ENCODE measurements at regions not wholly inside any gene's neighbourhood (a gene's known extent, or its start where the extent isn't known, plus 50 kb on each side); places are given as distances from the start of the nearest gene placed in this dataset.

DNA sequence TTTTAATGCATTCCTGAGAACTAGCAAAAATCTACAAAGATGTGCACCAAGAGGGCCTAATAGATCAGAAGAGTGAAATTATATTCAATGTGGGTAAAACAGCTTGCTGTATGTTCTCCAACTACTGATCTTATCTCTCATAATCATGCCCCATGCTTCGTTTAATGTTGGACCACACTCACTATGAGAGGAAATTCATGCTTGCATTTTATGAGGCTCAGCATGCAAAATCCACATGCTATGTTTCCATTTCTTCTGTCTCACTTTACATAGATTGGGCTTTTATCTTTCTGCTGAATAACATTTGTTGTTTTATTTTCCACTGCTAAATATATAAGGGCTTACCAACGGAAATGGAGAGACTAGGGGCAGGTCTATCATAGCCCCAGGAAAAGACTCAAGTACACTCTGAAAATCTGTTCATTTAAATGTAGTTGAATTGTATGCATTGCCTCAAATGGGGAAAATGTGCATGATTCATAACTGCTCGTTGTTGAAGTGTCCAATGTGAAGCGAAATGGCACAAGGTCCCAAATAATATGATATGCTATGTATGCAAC is 474.2 kb downstream of the EFNA5 start:
- H3K27ac Mint-ChIP-seq, result no peak overlapping the region
- ATAC-seq, result no peak
- no peak overlapping the region for H3K4me3 Mint-ChIP-seq
- H3K27me3 Mint-ChIP-seq, result no peaks in the 10 kb centered on the region
- no peak for DNase-seq
- H3K9me3 Mint-ChIP-seq, result peaks cover 8% of the 10 kb centered on the region
- H3K4me1 Mint-ChIP-seq, result no peaks in the 10 kb centered on the region
- H3K36me3 Mint-ChIP-seq (ENCODE audit: low read depth), result no peaks in the 10 kb centered on the region

DNA sequence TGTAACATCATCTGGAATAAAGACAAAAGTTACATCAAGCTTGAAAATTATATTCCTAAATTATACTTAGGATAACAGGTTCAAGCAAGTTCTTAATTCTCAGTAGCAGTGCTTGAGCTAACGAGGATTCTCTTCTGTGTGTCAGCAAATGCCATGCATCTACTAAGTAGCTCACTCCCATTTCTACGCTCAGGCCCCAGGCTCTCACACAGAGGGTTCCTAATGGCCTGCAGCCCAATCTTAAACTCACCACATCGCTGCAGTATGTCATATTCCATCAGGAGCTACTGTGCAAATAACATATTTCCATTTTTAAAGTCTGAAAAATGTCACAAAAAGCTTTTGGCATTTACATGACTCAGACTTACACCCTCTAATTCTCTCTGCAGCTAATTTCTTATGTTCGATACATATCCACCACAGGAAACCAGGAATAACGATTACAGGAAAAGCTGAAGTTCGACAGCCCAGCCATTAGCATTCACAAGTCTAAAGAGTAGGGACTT is 474.8 kb downstream of the EFNA5 start:
- DNase-seq (no peak), ATAC-seq (no peak)
- H3K4me3 Mint-ChIP-seq, result no peak overlapping the region
- no peak overlapping the region for H3K27ac Mint-ChIP-seq
- no peaks in the 10 kb centered on the region for H3K27me3 Mint-ChIP-seq
- peaks cover 8% of the 10 kb centered on the region for H3K9me3 Mint-ChIP-seq
- no peaks in the 10 kb centered on the region for H3K4me1 Mint-ChIP-seq
- no peaks in the 10 kb centered on the region for H3K36me3 Mint-ChIP-seq (ENCODE audit: low read depth)

GRCh38 chr5:107184871-107185270 is 485.9 kb downstream of the EFNA5 start:
- DNase-seq, result no peak
- H3K36me3 Mint-ChIP-seq (ENCODE audit: low read depth), result no peaks in the 10 kb centered on the region
- no peak overlapping the region for H3K27ac Mint-ChIP-seq
- no peaks in the 10 kb centered on the region for H3K4me1 Mint-ChIP-seq
- no peak overlapping the region for H3K4me3 Mint-ChIP-seq
- no peaks in the 10 kb centered on the region for H3K27me3 Mint-ChIP-seq
- H3K9me3 Mint-ChIP-seq, result peaks cover 8% of the 10 kb centered on the region
- no peak for ATAC-seq

- no peaks in the 10 kb centered on the region for H3K4me1 Mint-ChIP-seq
- DNase-seq (no peak), ATAC-seq (no peak)
- H3K27me3 Mint-ChIP-seq, result no peaks in the 10 kb centered on the region
- H3K9me3 Mint-ChIP-seq, result peaks cover 8% of the 10 kb centered on the region
- H3K4me3 Mint-ChIP-seq, result no peak overlapping the region
- no peaks in the 10 kb centered on the region for H3K36me3 Mint-ChIP-seq (ENCODE audit: low read depth)
- no peak overlapping the region for H3K27ac Mint-ChIP-seq
Measured at GRCh38 chr5:107184066-107184465, 486.7 kb downstream of the EFNA5 start.

DNA sequence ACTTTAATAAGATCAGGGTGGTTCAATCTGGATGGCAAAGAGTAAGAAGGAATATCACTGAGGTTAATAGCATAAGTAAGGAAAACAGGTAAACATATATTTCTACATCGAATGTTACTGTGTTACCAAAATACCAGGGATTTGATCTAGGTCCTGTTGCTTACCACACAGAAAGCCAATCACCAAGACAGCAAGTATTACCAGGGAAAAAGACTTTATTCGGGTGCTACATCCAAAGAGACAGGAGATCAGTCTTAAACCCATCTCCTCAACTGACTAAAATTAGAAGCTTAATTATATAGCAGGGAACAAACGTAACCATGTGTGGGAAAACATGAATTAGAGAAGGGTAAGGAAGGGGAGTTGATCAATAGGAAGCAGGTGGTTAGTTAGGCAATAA is 500.1 kb downstream of the EFNA5 start:
- Mint-ChIP-seq H3K4me1 (no peaks in the 10 kb centered on the region), H3K27me3 (no peaks in the 10 kb centered on the region), H3K36me3 (ENCODE audit: low read depth) (peaks cover 2% of the 10 kb centered on the region), H3K4me3 (no peak overlapping the region), H3K9me3 (peaks cover 20% of the 10 kb centered on the region), H3K27ac (no peak overlapping the region)
- DNase-seq (no peak), ATAC-seq (no peak)

DNA sequence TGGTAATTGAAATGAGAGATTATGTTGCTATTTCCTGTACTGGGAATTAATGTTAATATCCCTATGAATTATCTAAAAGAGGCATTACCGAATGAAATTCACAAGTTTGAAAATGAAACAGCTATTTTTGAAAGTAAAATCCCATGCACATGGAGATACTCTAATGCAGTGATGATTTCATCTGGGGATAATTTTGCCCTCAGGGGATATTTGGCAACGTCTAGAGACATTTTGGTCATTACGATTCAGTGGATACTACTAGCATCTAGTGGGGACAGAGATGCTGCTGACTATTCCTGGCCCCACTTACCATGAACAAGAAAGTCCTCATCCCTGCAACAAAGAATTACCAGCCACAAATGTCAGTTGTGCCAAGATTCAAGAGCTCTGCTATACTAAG is 500.9 kb downstream of the EFNA5 start:
- no peak for ATAC-seq
- Mint-ChIP-seq H3K4me3 (no peak overlapping the region), H3K36me3 (ENCODE audit: low read depth) (peaks cover 2% of the 10 kb centered on the region), H3K9me3 (peaks cover 20% of the 10 kb centered on the region), H3K27ac (no peak overlapping the region), H3K27me3 (no peaks in the 10 kb centered on the region), H3K4me1 (no peaks in the 10 kb centered on the region)
- no peak for DNase-seq

GRCh38 chr5:107168848-107169752 is 501.6 kb downstream of the EFNA5 start:
- H3K36me3 Mint-ChIP-seq (ENCODE audit: low read depth), result peaks cover 2% of the 10 kb centered on the region
- peaks cover 20% of the 10 kb centered on the region for H3K9me3 Mint-ChIP-seq
- H3K4me1 Mint-ChIP-seq, result no peaks in the 10 kb centered on the region
- H3K4me3 Mint-ChIP-seq, result no peak overlapping the region
- ATAC-seq (no peak), DNase-seq (no peak)
- no peaks in the 10 kb centered on the region for H3K27me3 Mint-ChIP-seq
- no peak overlapping the region for H3K27ac Mint-ChIP-seq

DNA sequence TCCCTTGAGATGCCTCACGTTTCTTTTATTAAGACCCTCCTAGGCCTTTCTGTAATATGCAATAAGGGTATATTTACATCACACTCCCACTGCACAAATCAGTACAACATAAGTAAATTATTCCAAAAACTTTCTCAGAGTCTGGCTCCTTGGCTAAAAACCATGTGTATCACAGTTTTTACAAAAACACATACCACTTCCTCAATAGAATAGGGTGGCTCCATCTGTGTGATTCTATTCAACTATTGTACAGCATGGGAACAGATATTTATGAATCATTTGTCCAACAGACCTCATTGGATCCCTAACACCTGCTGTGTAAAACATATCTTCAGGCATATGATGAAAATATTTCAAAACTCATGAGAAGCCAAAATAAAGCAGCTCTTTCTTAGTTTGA is 502.7 kb downstream of the EFNA5 start:
- DNase-seq (no peak), ATAC-seq (no peak)
- no peak overlapping the region for H3K4me3 Mint-ChIP-seq
- H3K27ac Mint-ChIP-seq, result no peak overlapping the region
- no peaks in the 10 kb centered on the region for H3K27me3 Mint-ChIP-seq
- H3K4me1 Mint-ChIP-seq, result no peaks in the 10 kb centered on the region
- H3K9me3 Mint-ChIP-seq, result peaks cover 20% of the 10 kb centered on the region
- peaks cover 2% of the 10 kb centered on the region for H3K36me3 Mint-ChIP-seq (ENCODE audit: low read depth)

GRCh38 chr5:107165296-107165695 is 505.4 kb downstream of the EFNA5 start:
- no peaks in the 10 kb centered on the region for H3K4me1 Mint-ChIP-seq
- no peak overlapping the region for H3K4me3 Mint-ChIP-seq
- H3K27ac Mint-ChIP-seq, result no peak overlapping the region

DNA sequence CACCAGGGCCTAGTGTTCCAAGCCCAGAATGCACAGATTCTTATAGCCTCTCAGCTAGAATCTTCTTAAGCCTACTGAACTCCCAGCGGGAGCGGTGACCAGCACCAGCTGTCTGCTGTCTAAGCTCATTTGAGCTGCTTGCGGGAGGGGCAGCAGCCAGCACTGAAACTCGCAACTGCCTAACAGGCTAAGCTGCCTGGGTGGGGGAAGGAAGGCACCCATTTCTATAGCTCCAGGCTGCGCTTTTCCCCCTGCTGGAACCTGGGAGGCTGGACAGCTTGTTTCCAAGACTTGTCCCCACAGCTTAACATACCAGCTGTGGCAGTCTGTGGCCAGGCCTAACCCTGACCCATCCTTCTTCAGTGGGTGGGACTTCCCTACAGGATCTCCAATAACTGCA is 512.9 kb downstream of the EFNA5 start:
- H3K4me3 Mint-ChIP-seq, result no peak overlapping the region
- no peak for DNase-seq
- H3K27ac Mint-ChIP-seq, result no peak overlapping the region
- no peaks in the 10 kb centered on the region for H3K27me3 Mint-ChIP-seq
- no peaks in the 10 kb centered on the region for H3K4me1 Mint-ChIP-seq
- H3K36me3 Mint-ChIP-seq (ENCODE audit: low read depth), result no peaks in the 10 kb centered on the region
- H3K9me3 Mint-ChIP-seq, result peaks cover 17% of the 10 kb centered on the region
- no peak for ATAC-seq

More at GRCh38 chr5:107165296-107165695, 505.4 kb downstream of the EFNA5 start:
- Mint-ChIP-seq H3K9me3 (peaks cover 24% of the 10 kb centered on the region), H3K27me3 (no peaks in the 10 kb centered on the region), H3K36me3 (ENCODE audit: low read depth) (no peaks in the 10 kb centered on the region)
- ATAC-seq, result no peak
- no peak for DNase-seq

DNA sequence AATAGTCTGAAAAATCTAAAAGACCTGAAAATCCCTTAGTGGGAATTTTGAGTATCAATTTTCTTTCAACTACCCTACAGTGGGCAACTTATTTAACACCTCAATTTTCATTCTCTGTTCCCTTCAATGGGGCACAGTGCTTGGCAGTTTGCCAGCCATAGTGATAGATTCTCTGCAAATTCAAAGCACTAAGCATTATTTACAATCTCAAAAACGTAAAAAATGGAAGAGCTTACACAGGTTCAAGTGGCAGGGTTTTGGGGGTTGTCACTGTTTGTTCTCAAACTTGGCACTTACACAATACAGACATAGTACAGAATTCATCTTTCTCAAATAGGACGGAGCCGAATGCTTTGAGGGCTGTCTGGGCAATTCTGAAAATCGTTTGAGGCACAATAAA is 515.0 kb downstream of the EFNA5 start:
- H3K27me3 Mint-ChIP-seq, result no peaks in the 10 kb centered on the region

GRCh38 chr5:107154593-107154992 is 516.1 kb downstream of the EFNA5 start:
- H3K27ac Mint-ChIP-seq, result no peak overlapping the region
- H3K36me3 Mint-ChIP-seq (ENCODE audit: low read depth), result no peaks in the 10 kb centered on the region
- no peak for ATAC-seq
- no peak for DNase-seq
- H3K4me3 Mint-ChIP-seq, result no peak overlapping the region
- H3K9me3 Mint-ChIP-seq, result peaks cover 6% of the 10 kb centered on the region
- no peaks in the 10 kb centered on the region for H3K4me1 Mint-ChIP-seq
- H3K27me3 Mint-ChIP-seq, result no peaks in the 10 kb centered on the region

More for the DNA sequence above, 515.0 kb downstream of the EFNA5 start:
- no peaks in the 10 kb centered on the region for H3K36me3 Mint-ChIP-seq (ENCODE audit: low read depth)
- no peak for DNase-seq
- H3K4me1 Mint-ChIP-seq, result no peaks in the 10 kb centered on the region
- H3K27ac Mint-ChIP-seq, result no peak overlapping the region
- H3K9me3 Mint-ChIP-seq, result peaks cover 12% of the 10 kb centered on the region
- no peak overlapping the region for H3K4me3 Mint-ChIP-seq
- no peak for ATAC-seq

GRCh38 chr5:107153283-107153682 is 517.5 kb downstream of the EFNA5 start:
- H3K9me3 Mint-ChIP-seq, result peaks cover 6% of the 10 kb centered on the region
- DNase-seq (no peak), ATAC-seq (no peak)
- H3K4me3 Mint-ChIP-seq, result no peak overlapping the region
- H3K4me1 Mint-ChIP-seq, result no peaks in the 10 kb centered on the region
- no peak overlapping the region for H3K27ac Mint-ChIP-seq
- H3K36me3 Mint-ChIP-seq (ENCODE audit: low read depth), result no peaks in the 10 kb centered on the region
- peaks cover 2% of the 10 kb centered on the region for H3K27me3 Mint-ChIP-seq

DNA sequence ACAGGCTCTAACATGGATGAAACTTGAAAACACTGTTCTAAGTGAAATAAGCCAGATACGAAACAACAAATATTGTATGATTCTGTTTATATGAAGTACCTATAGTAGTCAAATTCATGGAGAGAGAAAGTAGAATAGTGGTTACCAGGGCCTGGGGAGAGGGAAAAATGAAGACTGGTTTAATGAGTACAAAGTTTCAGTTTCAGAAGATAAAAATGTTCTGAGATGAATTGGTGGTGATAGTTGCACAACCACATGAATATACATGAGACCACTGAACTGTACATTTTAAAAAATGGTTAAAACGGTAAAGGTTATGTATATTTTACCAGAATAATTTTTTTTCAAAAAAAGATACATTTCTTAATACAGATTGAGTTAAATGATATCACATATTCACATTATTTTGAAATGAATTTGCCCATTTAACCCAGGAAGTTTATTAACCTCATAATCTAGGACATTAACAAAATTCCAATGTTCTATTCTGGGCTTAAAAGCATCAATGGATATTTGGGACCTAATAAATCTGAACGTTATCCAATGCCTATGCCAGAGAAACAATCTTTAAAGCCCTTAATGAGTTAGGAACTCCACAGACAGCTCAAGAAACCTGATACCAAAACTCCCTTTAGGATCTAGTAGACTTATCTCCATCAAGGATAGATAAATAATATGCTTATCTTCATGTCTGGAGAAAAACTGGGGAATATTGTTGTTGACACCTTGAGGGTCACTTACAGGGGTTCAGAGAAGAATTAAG is 521.3 kb downstream of the EFNA5 start:
- ATAC-seq, result no peak
- Mint-ChIP-seq H3K27me3 (peaks cover 2% of the 10 kb centered on the region), H3K27ac (no peak overlapping the region), H3K9me3 (no peaks in the 10 kb centered on the region), H3K4me1 (no peaks in the 10 kb centered on the region), H3K36me3 (ENCODE audit: low read depth) (no peaks in the 10 kb centered on the region), H3K4me3 (no peak overlapping the region)
- no peak for DNase-seq

DNA sequence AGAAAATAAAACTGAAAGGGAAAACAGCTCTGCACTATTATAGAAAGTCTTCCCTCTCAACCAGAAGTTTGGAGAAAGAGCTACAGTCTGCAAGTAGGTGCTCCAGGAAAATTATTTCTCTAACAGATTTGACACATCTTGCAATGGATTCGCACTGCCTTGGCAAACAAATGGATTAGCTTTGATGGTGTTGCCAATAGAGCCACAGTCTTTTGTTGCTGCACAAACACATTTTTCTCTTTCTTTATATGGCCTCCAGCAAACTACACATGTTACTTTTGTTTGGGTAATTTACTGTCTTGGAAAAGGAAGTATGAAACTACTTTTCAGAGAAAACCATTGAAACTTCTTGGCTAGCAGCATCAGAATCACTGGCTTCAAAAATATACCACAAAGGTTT is 523.1 kb downstream of the EFNA5 start:
- no peaks in the 10 kb centered on the region for H3K36me3 Mint-ChIP-seq (ENCODE audit: low read depth)
- no peak overlapping the region for H3K4me3 Mint-ChIP-seq
- H3K9me3 Mint-ChIP-seq, result no peaks in the 10 kb centered on the region
- peaks cover 2% of the 10 kb centered on the region for H3K27me3 Mint-ChIP-seq
- ATAC-seq (no peak), DNase-seq (no peak)
- H3K27ac Mint-ChIP-seq, result no peak overlapping the region
- no peaks in the 10 kb centered on the region for H3K4me1 Mint-ChIP-seq

Data from activated naive CD8-positive, alpha-beta T cell treated with anti-CD3 and anti-CD28 coated beads, Interleukin-2, amount 50 U/mL, for 24 hours (primary cell).